GM21423 (cell line): ENCODE measurements at regions not wholly inside any gene's neighbourhood (a gene's known extent, or its start where the extent isn't known, plus 50 kb on each side); places are given as distances from the start of the nearest gene placed in this dataset.

Source experiments
- ATAC-seq: cut with Tn5 transposase; IDR thresholded peaks from one replicate; pipeline ENCODE4 v1.9.1; 2021; ENCODE audit warnings: mild to moderate bottlenecking, moderate library complexity; ENCODE audit not compliant: unreplicated experiment

DNA sequence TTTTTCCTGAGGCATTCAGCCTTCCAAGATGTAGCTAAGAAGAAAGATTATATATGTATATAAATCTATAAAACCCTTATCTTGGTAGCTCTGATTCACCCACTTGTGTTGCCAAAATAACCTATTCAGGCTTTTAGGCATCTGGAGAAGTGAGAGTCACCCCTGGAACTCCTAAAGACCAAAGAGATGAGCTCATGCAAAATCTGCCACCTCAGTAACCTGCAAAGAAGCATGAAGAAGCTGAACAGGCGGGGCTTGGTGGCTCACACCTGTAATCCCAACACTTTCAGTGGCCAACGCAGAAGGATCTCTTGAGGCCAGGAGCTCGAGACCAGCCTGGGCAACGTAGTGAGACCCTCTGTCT lies 393.7 kb downstream of the FOXO1 start:
- no peak for ATAC-seq

DNA sequence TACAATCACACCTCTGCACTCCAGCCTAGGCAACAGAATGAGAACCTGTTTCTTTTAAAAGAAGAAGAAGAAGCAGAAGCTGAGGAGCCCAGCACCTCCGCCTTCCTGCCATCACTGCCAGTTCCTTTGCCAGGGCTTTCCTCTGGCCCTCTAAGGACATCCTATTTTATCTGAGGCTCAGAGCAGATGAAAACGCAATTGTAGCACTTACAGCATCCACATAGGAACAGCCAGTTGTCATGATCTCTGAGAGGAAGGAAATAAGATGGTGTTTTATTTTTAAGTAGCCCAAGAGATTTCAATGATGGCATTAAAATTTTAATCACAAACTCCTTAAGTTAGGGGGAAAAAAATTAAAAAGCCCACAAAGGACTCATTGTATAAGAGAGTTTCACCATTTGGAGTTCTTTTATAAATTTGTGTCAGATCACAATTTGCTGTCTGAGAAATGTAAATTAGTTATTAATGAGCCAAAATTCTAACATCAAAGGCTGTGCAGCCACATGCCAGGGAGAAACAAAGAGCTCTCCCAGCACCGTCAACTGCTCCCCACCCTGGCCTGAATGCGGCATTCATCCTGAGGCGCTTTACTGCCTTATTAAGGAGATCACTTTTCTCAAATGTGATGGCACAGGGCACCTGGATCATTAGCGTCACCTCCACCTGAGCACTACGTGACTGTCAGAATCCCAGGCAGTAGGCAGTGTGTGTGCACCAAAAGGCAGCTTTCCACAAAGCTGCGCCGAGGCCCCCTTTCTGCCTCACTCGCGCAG lies 393.0 kb downstream of the FOXO1 start:
- ATAC-seq: no peak

DNA sequence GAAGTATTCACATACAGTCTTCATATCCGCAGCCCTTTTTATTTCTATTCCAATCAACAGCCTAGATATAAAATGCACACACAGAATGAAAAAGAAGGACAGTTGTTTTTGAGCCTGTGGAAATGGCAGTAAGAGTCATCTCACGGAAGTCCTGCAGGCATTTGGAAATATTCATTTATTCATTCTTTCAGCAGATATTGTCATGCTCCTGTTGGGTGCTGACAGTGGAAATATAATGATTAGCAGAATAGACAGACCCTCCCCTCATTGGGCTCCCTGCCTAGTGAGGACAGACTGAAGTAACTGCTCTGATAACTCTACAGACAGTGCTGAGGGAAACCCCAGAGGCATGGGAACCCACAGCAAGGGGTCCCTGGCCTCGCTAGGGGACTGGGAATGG lies 392.3 kb downstream of the FOXO1 start:
- ATAC-seq: no peak

DNA sequence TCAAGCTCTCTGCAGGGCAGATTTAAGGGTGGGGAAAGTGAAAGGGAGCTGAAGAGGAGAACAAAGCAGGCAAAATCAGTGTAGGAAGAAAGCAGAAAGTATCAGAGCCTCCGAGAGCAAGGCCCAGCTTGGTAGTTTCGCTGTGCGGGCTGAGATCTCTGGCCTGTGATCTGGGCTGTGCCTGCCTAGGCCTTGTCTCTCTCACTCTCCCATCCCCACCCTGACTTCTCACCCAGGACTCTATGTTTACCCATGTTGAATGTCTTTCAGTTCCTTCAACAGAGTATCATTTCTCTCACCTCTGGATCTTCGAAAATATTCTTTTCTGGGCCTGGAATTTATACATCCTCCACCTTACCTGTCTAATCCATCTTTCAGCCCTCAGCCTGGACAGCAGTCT lies 391.3 kb downstream of the FOXO1 start:
- ATAC-seq: no peak

DNA sequence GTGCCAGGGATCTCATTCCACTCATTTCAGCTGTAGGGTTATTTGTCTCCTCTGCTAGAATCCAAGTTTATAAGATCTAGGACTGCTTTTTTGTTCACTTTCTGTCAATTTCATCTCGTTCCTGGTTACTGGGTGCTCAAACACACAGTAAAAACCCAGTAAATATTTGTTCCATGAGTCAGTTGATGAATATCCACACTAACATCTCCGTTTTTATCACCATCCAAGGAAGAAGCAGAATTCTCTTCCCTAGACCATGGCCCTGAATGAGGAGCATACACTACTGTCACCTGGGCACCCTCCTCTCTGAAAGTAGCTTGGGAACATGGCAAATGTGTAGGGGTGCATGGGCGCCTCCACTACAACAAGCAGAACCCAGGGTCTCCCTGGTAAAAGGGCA lies 390.8 kb downstream of the FOXO1 start:
- no peak for ATAC-seq

DNA sequence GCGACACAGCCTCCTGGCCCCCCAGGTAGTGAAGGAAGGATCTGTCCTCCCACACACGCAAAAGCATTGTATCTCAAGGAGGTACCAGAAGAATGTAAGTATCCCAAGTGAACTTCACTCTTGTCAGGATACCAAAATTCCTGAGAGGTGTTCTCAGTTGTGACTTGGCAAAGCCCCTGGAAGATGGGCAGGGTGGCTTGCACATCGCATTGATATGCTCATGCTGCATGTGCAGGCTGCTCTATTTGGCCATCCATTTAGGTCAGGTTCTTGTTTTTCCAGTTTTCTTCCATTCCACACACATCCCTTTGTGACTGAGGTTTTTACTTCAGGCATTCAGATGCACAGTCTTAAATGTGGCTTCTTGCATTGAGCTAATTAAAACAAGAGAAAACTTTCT lies 382.8 kb downstream of the FOXO1 start:
- no peak for ATAC-seq

DNA sequence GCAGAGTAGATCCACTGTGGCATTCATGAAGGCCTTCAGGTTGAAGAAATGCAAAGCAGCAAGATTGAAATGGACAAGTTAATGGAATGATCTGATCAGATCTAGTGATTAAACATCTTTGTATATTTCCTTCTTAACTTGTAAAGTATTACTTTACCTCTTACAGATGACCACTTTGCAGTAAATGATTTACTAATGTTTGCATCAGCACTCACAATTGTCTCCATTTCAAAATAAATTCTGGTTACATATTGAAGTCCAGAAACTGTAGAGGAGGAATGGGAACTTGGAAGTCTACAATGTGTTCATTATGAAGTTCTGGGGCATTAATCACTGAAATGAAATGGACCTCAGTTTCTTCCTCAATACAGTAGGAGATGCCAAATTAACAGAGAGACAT lies 380.8 kb downstream of the FOXO1 start:
- ATAC-seq: no peak

DNA sequence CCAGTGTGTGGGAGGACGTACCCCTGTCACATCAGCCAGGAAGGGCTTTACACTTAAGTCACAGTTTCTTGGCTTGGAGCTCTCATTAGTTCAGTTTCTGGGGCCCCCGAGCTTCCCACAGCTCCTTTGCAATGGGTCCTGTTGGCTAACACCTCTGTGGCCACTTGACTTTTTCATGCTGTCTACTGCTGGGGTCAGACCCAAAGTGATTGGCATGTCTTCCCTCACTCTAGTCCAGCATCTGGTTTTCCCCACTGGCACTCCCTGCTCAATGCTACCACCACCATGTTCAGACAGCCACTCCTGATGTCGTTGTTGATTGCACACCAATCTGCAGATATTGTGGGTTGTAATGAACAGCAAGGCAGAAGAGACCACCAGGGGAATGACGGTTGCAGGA lies 379.0 kb downstream of the FOXO1 start:
- ATAC-seq: no peak

DNA sequence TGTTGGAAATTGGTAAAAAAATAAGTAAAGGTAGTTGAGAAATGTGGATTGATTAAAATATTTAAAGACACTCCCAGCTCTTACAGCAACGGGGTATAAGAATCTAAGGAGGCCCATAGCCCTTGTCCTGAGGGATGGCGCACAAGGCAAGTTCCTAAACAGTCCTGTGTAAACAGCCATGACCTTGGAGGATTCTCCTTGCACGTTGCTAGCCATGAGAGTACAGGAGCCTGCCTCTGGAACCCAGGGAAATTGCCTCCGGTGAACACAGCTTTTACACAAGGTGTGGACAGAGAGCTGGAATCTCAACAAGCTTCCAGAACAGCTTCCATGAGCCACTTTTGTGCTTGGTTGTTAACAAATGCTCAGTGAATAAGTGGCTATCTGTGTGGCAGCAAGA lies 378.2 kb downstream of the FOXO1 start:
- ATAC-seq: no peak

DNA sequence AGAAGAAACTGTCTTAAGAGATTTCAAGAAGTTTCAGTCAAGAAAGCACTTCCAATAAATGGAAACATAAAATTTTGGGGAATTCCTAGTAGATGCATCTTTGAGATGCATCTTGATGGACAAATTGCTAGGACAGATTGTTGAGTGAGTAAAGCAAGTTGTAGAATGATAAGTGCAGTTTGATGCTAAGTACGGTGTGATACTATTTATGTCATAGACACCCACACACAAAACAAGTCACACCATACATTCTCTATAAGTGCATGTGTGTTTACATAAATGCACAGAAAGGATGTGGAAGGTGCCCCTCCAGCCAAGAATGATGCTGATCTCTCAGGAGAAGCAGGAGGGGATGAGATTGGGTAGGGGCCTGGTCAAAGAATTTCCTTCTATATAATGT lies 375.7 kb downstream of the FOXO1 start:
- ATAC-seq: no peak

DNA sequence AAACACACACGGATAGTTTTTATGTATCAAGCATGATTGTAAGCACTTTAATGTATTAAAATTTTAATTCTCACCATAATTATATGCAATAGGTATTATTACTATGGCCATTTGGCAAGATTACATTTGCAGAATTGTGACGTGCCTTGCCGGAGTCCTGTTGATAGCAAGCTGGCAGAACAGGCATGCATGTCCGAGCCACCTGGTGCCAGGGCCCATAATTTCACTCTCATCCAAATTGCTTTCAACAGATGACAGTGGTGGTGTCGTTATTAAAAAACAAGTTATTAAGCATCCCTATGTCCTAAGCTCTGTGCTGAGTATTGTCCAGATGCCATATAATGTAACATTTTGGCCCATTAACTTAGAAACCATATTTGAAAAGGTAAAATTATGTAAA lies 374.3 kb downstream of the FOXO1 start:
- ATAC-seq: no peak

DNA sequence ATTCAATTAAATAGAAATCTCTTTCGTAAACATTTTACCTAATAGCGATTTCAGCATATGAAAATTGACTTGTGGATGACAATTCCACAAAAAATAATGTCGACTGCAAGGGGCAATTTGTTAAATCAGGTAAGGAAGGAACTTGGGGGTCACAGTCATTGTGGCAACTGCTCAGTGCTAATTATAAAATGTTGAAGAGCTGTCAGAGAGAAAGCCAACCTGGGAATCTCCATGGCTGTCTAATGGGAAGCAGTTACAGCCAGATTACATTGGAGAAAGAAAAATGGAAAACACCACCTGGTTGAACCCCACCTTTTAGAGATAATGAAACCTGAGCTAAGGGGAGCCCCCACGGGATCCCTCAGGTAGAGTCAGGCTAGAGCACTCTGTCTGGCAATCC lies 373.9 kb downstream of the FOXO1 start:
- no peak for ATAC-seq

DNA sequence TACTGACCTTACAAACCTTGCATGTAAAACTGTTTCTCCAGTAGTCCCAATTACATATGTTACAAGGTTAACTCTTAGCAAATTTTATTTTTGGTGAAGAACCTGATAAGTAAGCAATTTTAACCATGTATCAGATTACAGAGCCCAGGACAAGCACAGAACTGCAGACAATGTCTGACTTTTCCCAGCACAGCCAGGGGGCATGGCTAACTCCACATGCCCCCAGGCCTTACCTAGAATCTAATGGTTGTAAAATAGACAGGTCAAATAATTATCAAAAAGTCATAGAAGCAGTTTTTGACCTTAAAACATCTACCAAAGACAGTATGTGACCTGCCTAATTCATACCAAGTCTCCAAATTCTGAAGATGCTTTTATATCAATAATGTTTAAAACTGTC lies 364.1 kb downstream of the FOXO1 start:
- ATAC-seq: no peak

DNA sequence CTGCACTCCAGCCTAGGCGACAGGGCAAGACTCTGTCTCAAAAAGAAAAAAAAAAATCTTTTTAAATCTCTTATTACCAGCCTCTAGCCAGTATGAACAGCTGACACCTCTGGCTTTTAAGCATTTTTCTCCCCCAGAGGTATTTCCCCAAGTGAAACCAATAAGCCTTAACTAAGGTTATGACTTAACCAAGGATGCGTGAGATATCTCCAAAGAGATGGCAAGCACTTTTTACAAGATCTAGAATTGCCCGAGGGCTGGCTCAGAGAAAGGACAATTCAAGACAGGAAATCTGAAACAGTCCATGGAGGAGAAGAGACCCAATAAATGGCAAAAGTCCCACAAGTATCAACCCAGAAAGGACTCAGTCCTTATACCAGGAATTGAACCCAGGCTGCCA lies 362.1 kb downstream of the FOXO1 start:
- ATAC-seq: no peak

DNA sequence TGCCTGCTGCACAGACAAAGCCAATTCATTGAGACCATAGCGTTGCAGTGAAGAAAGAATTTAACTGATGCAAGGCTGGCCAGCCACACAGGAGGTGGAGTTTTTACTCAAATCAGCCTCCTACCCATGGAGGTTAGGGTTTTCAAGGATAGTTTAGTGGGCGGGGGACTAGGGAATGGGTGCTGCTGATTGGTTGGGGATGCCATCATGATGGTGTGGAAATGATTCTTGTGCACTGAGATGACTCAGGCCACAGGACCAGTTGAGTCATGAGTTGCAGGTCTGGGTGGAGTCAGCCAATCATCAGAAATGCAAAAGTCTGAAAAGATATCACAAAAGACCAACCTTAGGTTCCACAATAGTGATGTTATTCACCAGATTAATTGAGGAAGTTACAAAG lies 359.6 kb downstream of the FOXO1 start:
- no peak for ATAC-seq

DNA sequence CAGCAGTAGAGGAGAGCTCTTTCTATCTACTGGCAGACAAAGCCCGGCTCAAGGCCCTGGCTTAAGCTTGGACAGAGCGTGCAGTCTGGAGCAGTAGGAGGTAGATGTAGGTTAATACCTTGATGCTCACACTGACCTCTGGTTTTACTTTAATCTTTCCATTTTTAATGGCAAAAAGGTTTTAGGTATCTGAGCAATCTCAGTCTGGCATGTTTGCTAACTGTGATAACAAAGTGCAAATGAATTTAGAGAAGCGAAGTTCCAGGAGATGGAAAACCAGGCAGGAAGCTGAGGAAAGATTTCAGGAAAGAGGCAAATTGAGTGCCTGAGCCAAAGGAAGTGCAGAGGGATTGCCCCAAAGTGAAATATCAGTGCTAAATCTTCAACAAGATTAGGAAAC lies 356.6 kb downstream of the FOXO1 start:
- ATAC-seq: no peak

DNA sequence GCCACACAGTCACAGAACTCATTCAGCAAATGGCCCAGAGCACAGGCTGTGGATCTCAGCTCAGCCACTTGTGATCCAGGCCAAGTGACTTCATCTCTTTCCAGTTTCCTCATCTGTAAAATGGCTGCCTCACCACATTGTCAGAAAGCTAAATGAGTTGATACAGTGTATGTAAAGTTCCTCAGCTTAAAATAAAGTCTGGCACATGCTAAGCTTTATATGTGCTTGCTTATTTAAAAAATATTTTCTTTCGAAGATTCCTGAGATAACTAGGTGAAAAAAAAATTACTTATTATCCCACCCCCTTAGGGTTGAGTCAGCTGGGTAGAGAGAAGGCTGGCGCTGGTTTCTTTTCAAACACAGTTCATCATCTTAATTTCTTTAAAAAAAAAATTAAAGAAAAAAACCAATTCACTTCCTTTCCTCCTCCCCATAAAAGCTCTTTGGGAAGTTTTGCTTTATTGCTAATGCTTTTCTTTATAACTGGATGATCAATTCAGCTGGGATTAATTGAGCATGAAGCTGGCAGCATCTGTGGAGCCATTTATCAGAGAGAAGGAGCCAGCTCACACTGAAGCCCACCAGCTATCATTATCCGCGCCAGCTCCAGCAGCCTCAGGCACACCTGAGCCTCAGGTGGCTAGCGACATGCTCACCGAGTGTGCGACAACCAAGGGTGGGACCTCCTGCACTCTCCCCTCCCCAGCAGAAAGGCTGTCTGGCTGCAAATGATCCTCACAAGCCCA lies 354.9 kb downstream of the FOXO1 start:
- ATAC-seq: no peak

DNA sequence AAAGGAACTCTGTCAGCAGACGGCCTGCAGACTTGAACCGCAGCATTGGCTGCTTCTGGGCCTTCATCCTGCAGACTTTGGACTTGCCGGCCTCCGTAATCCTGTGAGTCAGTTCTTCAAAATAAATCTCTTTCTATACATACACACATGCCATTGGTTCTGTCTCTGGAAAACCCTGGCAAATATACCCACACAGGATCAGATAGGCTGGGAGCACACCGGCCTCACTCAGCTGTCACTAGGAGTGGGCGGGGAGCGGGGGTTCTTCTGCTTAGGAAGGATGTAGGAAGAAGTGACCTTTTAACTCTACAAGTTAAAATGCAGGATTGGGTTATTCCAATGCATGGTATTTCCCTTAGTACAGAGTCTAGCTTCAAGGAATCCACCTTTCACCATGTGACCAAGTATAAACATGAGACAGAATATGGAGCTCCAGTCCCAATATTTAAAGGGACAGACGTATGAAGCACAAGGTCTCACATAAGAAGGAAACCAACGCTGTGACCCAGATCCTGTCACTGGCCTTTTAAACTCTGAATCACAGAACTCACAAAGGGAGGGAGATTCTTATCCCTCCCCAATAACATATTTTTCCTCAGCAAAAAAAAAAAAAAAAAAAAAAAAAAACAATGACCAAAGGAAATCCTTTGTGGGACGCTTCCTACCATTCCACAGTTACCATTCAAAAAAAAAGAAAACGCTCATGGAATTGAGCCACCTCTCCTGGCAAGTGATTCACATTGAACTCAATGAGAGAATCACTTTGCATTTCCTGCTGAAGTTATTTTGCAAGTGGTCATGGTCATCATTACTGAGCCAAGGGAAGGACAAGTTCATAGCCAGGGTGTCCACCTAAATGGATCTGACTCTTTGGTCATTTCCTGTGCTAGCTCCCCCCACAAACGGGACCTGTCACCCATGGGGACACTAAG lies 352.9 kb downstream of the FOXO1 start:
- no peak for ATAC-seq

DNA sequence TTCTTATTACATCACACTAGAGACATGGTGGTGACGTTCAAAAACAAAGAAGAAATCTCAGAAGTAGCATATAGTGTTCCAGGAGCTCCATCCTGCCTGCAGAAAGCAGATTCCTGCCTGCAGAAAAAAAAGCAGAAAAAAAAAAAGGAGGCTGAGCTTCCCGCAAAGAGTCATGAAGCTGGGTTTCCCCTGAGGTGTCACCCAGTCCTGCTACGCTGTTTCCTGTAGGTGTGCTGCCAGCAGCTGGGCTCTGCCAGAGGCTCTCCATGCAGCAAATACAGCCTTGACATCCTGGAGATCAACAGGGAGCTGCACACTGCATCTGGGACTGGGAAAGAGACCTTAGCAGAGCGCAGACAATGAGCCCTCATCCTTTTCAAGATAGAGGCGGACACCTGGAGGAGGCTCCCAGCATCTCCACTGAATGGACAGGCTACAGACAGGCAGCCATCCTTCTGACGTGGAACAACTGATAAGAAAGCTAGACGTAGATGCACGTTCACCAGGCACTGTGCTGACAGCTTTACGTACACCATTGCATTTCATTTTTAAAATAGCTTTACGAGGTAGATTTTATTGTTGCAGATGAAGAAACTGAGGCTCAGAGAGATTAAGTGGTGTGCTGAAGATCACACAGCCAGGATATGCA lies 350.9 kb downstream of the FOXO1 start:
- no peak for ATAC-seq

DNA sequence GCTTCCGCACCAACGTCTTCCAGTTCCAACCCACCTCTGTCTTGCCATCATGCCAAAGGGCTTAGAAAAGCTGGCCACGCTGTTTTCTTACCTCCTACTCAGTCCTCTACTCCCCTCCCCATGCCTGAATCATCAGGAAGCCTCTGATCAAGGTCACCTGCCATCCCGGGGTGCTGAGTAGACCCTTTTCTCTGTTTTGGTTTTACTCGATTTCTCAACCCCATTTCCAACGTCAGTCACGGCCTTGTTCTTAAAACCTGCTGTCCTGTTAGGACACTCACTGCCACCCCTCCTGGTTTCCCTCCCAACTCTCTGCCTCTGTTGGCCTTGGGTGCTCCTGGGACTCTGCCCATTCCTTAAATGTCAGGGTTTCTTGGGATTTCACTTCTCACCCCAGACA lies 350.1 kb downstream of the FOXO1 start:
- no peak for ATAC-seq

DNA sequence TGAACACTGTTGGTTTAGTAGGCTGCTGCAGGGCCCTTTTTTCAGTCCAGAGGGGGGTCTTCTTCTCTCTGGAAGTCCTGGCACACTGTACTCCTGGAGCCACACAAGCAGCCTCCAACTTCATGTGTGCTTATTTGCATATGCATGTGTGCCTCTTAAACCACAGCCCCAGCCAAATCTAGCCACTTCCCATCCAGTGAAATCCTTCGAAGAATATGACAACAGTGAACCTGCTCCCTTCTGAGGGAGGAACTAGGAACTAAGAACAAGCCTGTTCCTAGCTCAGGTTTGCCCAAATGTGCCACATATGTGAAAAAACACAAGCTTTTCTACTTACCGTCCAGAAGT lies 348.5 kb downstream of the FOXO1 start:
- ATAC-seq: no peak
